HCT116 (cell line): ENCODE measurements at regions not wholly inside any gene's neighbourhood (a gene's known extent, or its start where the extent isn't known, plus 50 kb on each side); places are given as distances from the start of the nearest gene placed in this dataset.

Experiments used
- ATAC-seq: fragments of 200-7000 bp; cut with Tn5 transposase; 2 replicates; pipeline ENCODE4 v1.9.1; 2020; ENCODE audit warnings: mild to moderate bottlenecking, moderate library complexity
- BruUV-seq: library from RNA; stranded (reverse); fragments of 400-500 nt; replicated peaks from 2 replicates; lab custom pipeline; 2021; lab: Mats Ljungman, UMichigan
- CTCF ChIA-PET: fragments of 300-600 bp; sonication (Branson Sonifier 250); formaldehyde crosslinking; loops from one replicate; lab custom pipeline; 2021; ENCODE audit warnings: antibody characterized with exemption; lab: Charles Lee
- POLR2A ChIA-PET: fragments of 300-600, 350-600 bp; sonication (Branson Sonifier 250); formaldehyde crosslinking; loops from one replicate; lab custom pipeline; 2021; ENCODE audit warnings: antibody characterized with exemption; lab: Charles Lee
- RAD21 ChIA-PET, 2 experiments: fragments of 300-600 bp; sonication (Branson Sonifier 250); formaldehyde crosslinking; loops; one replicate each; lab custom pipeline; 2023; ENCODE audit warnings: low total read pairs in 2 of 2; ENCODE audit not compliant: uncharacterized antibody in 2 of 2, unreplicated experiment in 2 of 2, low non-redundant PET in 1 of 2; lab: Charles Lee
- DNase-seq: peaks from one replicate; pipeline ENCODE4 v3.0.0-alpha.2; 2010; ENCODE audit warnings: low read depth, low spot score
- H2AFZ ChIP-seq: fragments of 200-600 bp; shearing (Covaris generic), sonication (generic); 2 replicates; pipeline ENCODE4 v1.6.1; 2017; ENCODE audit warnings: low read depth, mixed run types, mixed read lengths, antibody characterized with exemption, low read length; ENCODE audit not compliant: poor library complexity, severe bottlenecking
- H3K27ac ChIP-seq: 2 replicates; pipeline ENCODE4 v1.5.1; 2012; ENCODE audit warnings: low read depth, low read length
- H3K27me3 ChIP-seq: fragments of 200-600 bp; sonication (generic); 2 replicates; pipeline ENCODE4 v1.6.1; 2016; ENCODE audit warnings: mixed run types, low read length, mixed read lengths; ENCODE audit not compliant: insufficient read depth
- H3K36me3 ChIP-seq, 2 experiments: fragments of 200-500 bp in 1 of 2; fragments of 200-600 bp in 1 of 2; sonication (Bioruptor generic) in 1 of 2; sonication (generic) in 1 of 2; 2 replicates each; pipeline versions ENCODE4 v1.5.1 to v1.6.1; 2014 to 2016; ENCODE audit warnings: low read length in 2 of 2, inconsistent platforms in 1 of 2, mixed read lengths in 1 of 2, mixed run types in 1 of 2; ENCODE audit not compliant: insufficient read depth in 2 of 2, control insufficient read depth in 1 of 2
- H3K4me1 ChIP-seq, 2 experiments: fragments of 200-600 bp in 1 of 2; sonication (generic) in 1 of 2; 2 replicates each; pipeline versions ENCODE4 v1.5.1 to v1.6.1; 2012 to 2017; ENCODE audit warnings: low read length in 2 of 2, inconsistent platforms in 1 of 2, mild to moderate bottlenecking in 1 of 2, mixed read lengths in 1 of 2, mixed run types in 1 of 2, moderate library complexity in 1 of 2; ENCODE audit not compliant: insufficient read depth in 2 of 2, control insufficient read depth in 1 of 2
- H3K4me2 ChIP-seq: fragments of 200-600 bp; sonication (generic); 2 replicates; pipeline ENCODE4 v1.6.1; 2017; ENCODE audit warnings: mixed run types, low read length, mixed read lengths
- H3K4me3 ChIP-seq, 2 experiments: fragments of 200-600 bp in 1 of 2; sonication (generic) in 1 of 2; replicated peaks in 1 of 2; 2 replicates each; pipeline ENCODE4 v1.5.1; 2011 to 2016; ENCODE audit warnings: low read length in 2 of 2, control low read depth in 1 of 2, low read depth in 1 of 2, mild to moderate bottlenecking in 1 of 2, mixed read lengths in 1 of 2, mixed run types in 1 of 2
- H3K79me2 ChIP-seq: fragments of 200-600 bp; sonication (generic); 2 replicates; pipeline ENCODE4 v1.6.1; 2017; ENCODE audit warnings: mild to moderate bottlenecking, mixed run types, low read length, moderate library complexity, mixed read lengths; ENCODE audit not compliant: insufficient read depth
- H3K9ac ChIP-seq: fragments of 200-600 bp; sonication (generic); 2 replicates; pipeline ENCODE4 v1.6.1; 2016; ENCODE audit warnings: low read length, mixed read lengths
- H3K9me2 ChIP-seq: fragments of 200-600 bp; sonication (generic), shearing (Covaris generic); 2 replicates; pipeline ENCODE4 v1.6.1; 2017; ENCODE audit warnings: mixed run types, mild to moderate bottlenecking, moderate library complexity; ENCODE audit not compliant: insufficient read depth
- H3K9me3 ChIP-seq, 2 experiments: fragments of 200-500 bp in 1 of 2; fragments of 200-600 bp in 1 of 2; sonication (Bioruptor generic) in 1 of 2; sonication (generic) in 1 of 2; 2 replicates each; pipeline ENCODE4 v1.6.1; 2014 to 2017; ENCODE audit warnings: low read length in 2 of 2, mixed read lengths in 2 of 2, inconsistent platforms in 1 of 2, low read depth in 1 of 2, mild to moderate bottlenecking in 1 of 2, mixed run types in 1 of 2, moderate library complexity in 1 of 2; ENCODE audit not compliant: control insufficient read depth in 1 of 2, insufficient read depth in 1 of 2
- H4K20me1 ChIP-seq: fragments of 200-600 bp; sonication (generic), shearing (Covaris generic); 2 replicates; pipeline ENCODE4 v1.6.1; 2017; ENCODE audit warnings: mixed run types, mild to moderate bottlenecking, moderate library complexity; ENCODE audit not compliant: insufficient read depth
- ATF3 ChIP-seq: IDR thresholded peaks from 2 replicates; pipeline ENCODE4 v1.6.1; 2012
- CBX3 ChIP-seq: IDR thresholded peaks from 2 replicates; pipeline ENCODE4 v1.6.1; 2012; ENCODE audit warnings: low read depth
- CEBPB ChIP-seq: IDR thresholded peaks from 2 replicates; pipeline ENCODE4 v1.6.1; 2012; ENCODE audit warnings: low read depth
- EZH2phosphoT487 ChIP-seq: fragments of 200-600 bp; IDR thresholded peaks from 2 replicates; pipeline ENCODE4 v1.6.1; 2018; ENCODE audit warnings: antibody characterized with exemption, borderline replicate concordance
- FOSL1 ChIP-seq: IDR thresholded peaks from 2 replicates; pipeline ENCODE4 v1.6.1; 2012; ENCODE audit warnings: low read depth
- JUND ChIP-seq: IDR thresholded peaks from 2 replicates; pipeline ENCODE4 v1.6.1; 2012
- SIN3A ChIP-seq: IDR thresholded peaks from 2 replicates; pipeline ENCODE4 v1.6.1; 2012; ENCODE audit warnings: low read depth
- SRF ChIP-seq: IDR thresholded peaks from 2 replicates; pipeline ENCODE4 v1.6.1; 2012; ENCODE audit warnings: low read depth
- YY1 ChIP-seq: IDR thresholded peaks from 2 replicates; pipeline ENCODE4 v1.6.1; 2011; ENCODE audit warnings: low read length, low read depth, moderate library complexity, mild to moderate bottlenecking; ENCODE audit not compliant: insufficient replicate concordance; ENCODE audit errors: extremely low read depth
- ZFX ChIP-seq: fragments of 450-650 bp; IDR thresholded peaks from 2 replicates; pipeline ENCODE4 v1.6.1; 2017
- intact Hi-C: fragments of 100-400 bp; cut with micrococcal nuclease; formaldehyde crosslinking; loops from 2 replicates; pipeline ENCODE4 v1.10.0; 2022
- TF ChIP-seq, protein P1 (sequence below), 3 experiments: fragments of 200-600 bp in 1 of 3; sonication (generic) in 1 of 3; IDR thresholded peaks in 2 of 3; conservative IDR thresholded peaks in 1 of 3; 2 replicates each; pipeline ENCODE4 v1.5.1; 2012 to 2017; ENCODE audit warnings: low read depth in 2 of 3, low read length in 2 of 3, antibody characterized with exemption in 1 of 3, borderline replicate concordance in 1 of 3, control low read depth in 1 of 3, mild to moderate bottlenecking in 1 of 3, mixed read lengths in 1 of 3, mixed run types in 1 of 3, moderate library complexity in 1 of 3; ENCODE audit not compliant: insufficient read depth in 1 of 3

GRCh38 chr7:35362341-35362740 lies 108.4 kb upstream of the TBX20 start:
- ATAC-seq (no peak), DNase-seq (no peak)
- BruUV-seq: no TSS peak
- Histone ChIP-seq H3K27me3 (no peaks in the 10 kb centered on the region), H3K4me1 (no peaks in the 10 kb centered on the region), H3K36me3 (no peaks in the 10 kb centered on the region), H4K20me1 (no peaks in the 10 kb centered on the region), H3K79me2 (no peaks in the 10 kb centered on the region), H3K9me2 (no peaks in the 10 kb centered on the region), H3K27ac (no peak overlapping the region), H3K9me3 (no peaks in the 10 kb centered on the region), H2AFZ (no peak overlapping the region), H3K9ac (no peak overlapping the region), H3K4me2 (no peak overlapping the region), H3K4me3 (no peak overlapping the region)
- RAD21 ChIA-PET: no interaction called here
- TF ChIP-seq ATF3 (no peak), EZH2phosphoT487 (no peak), CBX3 (no peak), SIN3A (no peak), JUND (no peak), ZFX (no peak), SRF (no peak), YY1 (no peak), CEBPB (no peak), FOSL1 (no peak)
- TF ChIP-seq, protein P1, sequence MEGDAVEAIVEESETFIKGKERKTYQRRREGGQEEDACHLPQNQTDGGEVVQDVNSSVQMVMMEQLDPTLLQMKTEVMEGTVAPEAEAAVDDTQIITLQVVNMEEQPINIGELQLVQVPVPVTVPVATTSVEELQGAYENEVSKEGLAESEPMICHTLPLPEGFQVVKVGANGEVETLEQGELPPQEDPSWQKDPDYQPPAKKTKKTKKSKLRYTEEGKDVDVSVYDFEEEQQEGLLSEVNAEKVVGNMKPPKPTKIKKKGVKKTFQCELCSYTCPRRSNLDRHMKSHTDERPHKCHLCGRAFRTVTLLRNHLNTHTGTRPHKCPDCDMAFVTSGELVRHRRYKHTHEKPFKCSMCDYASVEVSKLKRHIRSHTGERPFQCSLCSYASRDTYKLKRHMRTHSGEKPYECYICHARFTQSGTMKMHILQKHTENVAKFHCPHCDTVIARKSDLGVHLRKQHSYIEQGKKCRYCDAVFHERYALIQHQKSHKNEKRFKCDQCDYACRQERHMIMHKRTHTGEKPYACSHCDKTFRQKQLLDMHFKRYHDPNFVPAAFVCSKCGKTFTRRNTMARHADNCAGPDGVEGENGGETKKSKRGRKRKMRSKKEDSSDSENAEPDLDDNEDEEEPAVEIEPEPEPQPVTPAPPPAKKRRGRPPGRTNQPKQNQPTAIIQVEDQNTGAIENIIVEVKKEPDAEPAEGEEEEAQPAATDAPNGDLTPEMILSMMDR (IDR thresholded peaks at IDR 0.05 in 2 of 3, conservative IDR thresholded peaks at IDR 0.05 in 1 of 3; ENCODE audit: borderline replicate concordance in 1 of 3, insufficient read depth in 1 of 3, low read depth in 2 of 3, low read length in 2 of 3): no peak
- CTCF ChIA-PET: no interaction called here
- POLR2A ChIA-PET: no interaction called here
- intact Hi-C loops: no loop called here
